Loucy (cell line): ENCODE measurements at regions not wholly inside any gene's neighbourhood (a gene's known extent, or its start where the extent isn't known, plus 50 kb on each side); places are given as distances from the start of the nearest gene placed in this dataset.

Experiments used
- EZH2phosphoT487 ChIP-seq: fragments of 200-600 bp; IDR thresholded peaks from 2 replicates; pipeline ENCODE4 v1.6.1; 2018; ENCODE audit warnings: antibody characterized with exemption, mild to moderate bottlenecking, moderate library complexity, borderline replicate concordance
- TF ChIP-seq, protein P1 (sequence below): fragments of 200-600 bp; sonication (generic); conservative IDR thresholded peaks from 2 replicates; pipeline ENCODE4 v1.5.1; 2014; ENCODE audit warnings: mild to moderate bottlenecking, antibody characterized with exemption, low read length

DNA sequence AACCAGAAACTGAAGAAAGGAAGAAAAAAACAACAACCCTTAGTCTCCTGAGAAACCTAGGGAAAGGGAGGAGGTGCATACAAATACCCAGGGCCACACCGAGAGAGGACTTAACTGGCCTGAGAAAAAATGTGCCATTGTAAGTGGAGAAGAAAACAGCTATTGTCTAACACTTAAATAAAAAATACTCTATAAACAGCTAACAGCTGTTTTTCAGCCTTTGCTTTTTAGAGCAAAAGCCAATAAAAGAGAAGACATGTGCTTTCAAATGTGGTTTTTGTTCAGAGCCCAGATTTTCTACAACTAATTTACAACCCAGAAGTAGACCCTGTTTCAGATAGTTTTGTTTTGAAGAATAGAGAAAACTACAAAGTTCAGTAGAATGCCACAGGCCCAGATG is 56.0 kb upstream of the SLC22A16 start:
- TF ChIP-seq, protein P1, sequence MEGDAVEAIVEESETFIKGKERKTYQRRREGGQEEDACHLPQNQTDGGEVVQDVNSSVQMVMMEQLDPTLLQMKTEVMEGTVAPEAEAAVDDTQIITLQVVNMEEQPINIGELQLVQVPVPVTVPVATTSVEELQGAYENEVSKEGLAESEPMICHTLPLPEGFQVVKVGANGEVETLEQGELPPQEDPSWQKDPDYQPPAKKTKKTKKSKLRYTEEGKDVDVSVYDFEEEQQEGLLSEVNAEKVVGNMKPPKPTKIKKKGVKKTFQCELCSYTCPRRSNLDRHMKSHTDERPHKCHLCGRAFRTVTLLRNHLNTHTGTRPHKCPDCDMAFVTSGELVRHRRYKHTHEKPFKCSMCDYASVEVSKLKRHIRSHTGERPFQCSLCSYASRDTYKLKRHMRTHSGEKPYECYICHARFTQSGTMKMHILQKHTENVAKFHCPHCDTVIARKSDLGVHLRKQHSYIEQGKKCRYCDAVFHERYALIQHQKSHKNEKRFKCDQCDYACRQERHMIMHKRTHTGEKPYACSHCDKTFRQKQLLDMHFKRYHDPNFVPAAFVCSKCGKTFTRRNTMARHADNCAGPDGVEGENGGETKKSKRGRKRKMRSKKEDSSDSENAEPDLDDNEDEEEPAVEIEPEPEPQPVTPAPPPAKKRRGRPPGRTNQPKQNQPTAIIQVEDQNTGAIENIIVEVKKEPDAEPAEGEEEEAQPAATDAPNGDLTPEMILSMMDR: no peak
- no peak for TF ChIP-seq EZH2phosphoT487
